HFF-Myc (cell line): ENCODE measurements at regions not wholly inside any gene's neighbourhood (a gene's known extent, or its start where the extent isn't known, plus 50 kb on each side); places are given as distances from the start of the nearest gene placed in this dataset.

Source experiments
- DNase-seq: peaks from one replicate; pipeline ENCODE4 v3.0.0-alpha.2; 2011; ENCODE audit warnings: low read depth; ENCODE audit errors: extremely low read depth
- H3K4me3 ChIP-seq: replicated peaks from 2 replicates; pipeline ENCODE4 v1.5.1; 2011; ENCODE audit warnings: low read depth, mild to moderate bottlenecking, control low read depth, low read length
- CTCF ChIP-seq: IDR thresholded peaks from 2 replicates; pipeline ENCODE4 v1.5.1; 2012; ENCODE audit warnings: mild to moderate bottlenecking, low read depth, low read length, control low read depth; ENCODE audit errors: missing control alignments

GRCh38 chr12:98295681-98296080 lies 219.7 kb upstream of the TMPO start:
- TF ChIP-seq CTCF = no peak

GRCh38 chr12:98296462-98297079 lies 218.8 kb upstream of the TMPO start:
- DNase-seq = no peak
- H3K4me3 ChIP-seq = no peak overlapping the region
- TF ChIP-seq CTCF = no peak

More at GRCh38 chr12:98295681-98296080, 219.7 kb upstream of the TMPO start:
- DNase-seq = no peak
- H3K4me3 ChIP-seq = no peak overlapping the region

GRCh38 chr12:98297538-98297937 lies 217.9 kb upstream of the TMPO start:
- TF ChIP-seq CTCF = no peak
- H3K4me3 ChIP-seq = no peak overlapping the region
- DNase-seq = no peak

- no peak for TF ChIP-seq CTCF
These were observed 207.2 kb upstream of the TMPO start for GRCh38 chr12:98308141-98308540.

GRCh38 chr12:98317939-98318899 lies 197.2 kb upstream of the TMPO start:
- no peak for DNase-seq
- TF ChIP-seq CTCF = no peak
- no peak overlapping the region for H3K4me3 ChIP-seq

More at GRCh38 chr12:98308141-98308540, 207.2 kb upstream of the TMPO start:
- no peak for DNase-seq
- H3K4me3 ChIP-seq = no peak overlapping the region

- TF ChIP-seq CTCF = no peak
- no peak overlapping the region for H3K4me3 ChIP-seq
- no peak for DNase-seq
These were observed 195.5 kb upstream of the TMPO start for GRCh38 chr12:98319716-98320425.
